ENCODE measurements at regions not wholly inside any gene's neighbourhood (a gene's known extent, or its start where the extent isn't known, plus 50 kb on each side); places are given as distances from the start of the nearest gene placed in this dataset.

- H3K4me1 ChIP-seq = no peaks in the 10 kb centered on the region
- H3K36me3 ChIP-seq = no peaks in the 10 kb centered on the region
- H3K27me3 ChIP-seq = no peaks in the 10 kb centered on the region
- no peak overlapping the region for H3K4me3 ChIP-seq
- no peak for TF ChIP-seq CTCF (IDR thresholded peaks at IDR 0.05)
- DNase-seq (ENCODE audit: low spot score) = no peak
- no peak overlapping the region for H3K27ac ChIP-seq
- no peaks in the 10 kb centered on the region for H3K9me3 ChIP-seq
Observed at GRCh38 chr5:98065261-98065909, 708.1 kb upstream of the RGMB start.

GRCh38 chr5:98066910-98067309 is 706.6 kb upstream of the RGMB start:
- no peak overlapping the region for H3K27ac ChIP-seq
- H3K36me3 ChIP-seq = no peaks in the 10 kb centered on the region
- no peaks in the 10 kb centered on the region for H3K9me3 ChIP-seq
- no peaks in the 10 kb centered on the region for H3K4me1 ChIP-seq
- TF ChIP-seq CTCF (IDR thresholded peaks at IDR 0.05) = no peak
- no peaks in the 10 kb centered on the region for H3K27me3 ChIP-seq
- H3K4me3 ChIP-seq = no peak overlapping the region
- no peak for DNase-seq (ENCODE audit: low spot score)

- Histone ChIP-seq H3K4me1 (no peaks in the 10 kb centered on the region), H3K36me3 (no peaks in the 10 kb centered on the region), H3K4me3 (no peak overlapping the region), H3K27ac (no peak overlapping the region), H3K9me3 (no peaks in the 10 kb centered on the region), H3K27me3 (no peaks in the 10 kb centered on the region)
- DNase-seq (ENCODE audit: low spot score) = no peak
- no peak for TF ChIP-seq CTCF (IDR thresholded peaks at IDR 0.05)
Observed at GRCh38 chr5:98069876-98070512, 703.5 kb upstream of the RGMB start.

GRCh38 chr5:98072921-98073320 is 700.5 kb upstream of the RGMB start:
- H3K27me3 ChIP-seq = no peaks in the 10 kb centered on the region
- no peak overlapping the region for H3K27ac ChIP-seq

GRCh38 chr5:98076501-98076900 is 697.0 kb upstream of the RGMB start:
- Histone ChIP-seq H3K27ac (no peak overlapping the region), H3K4me1 (no peaks in the 10 kb centered on the region), H3K9me3 (no peaks in the 10 kb centered on the region), H3K27me3 (no peaks in the 10 kb centered on the region), H3K36me3 (no peaks in the 10 kb centered on the region), H3K4me3 (no peak overlapping the region)
- TF ChIP-seq CTCF (IDR thresholded peaks at IDR 0.05) = no peak
- DNase-seq (ENCODE audit: low spot score) = no peak

More at GRCh38 chr5:98072921-98073320, 700.5 kb upstream of the RGMB start:
- TF ChIP-seq CTCF (IDR thresholded peaks at IDR 0.05) = no peak
- Histone ChIP-seq H3K4me1 (no peaks in the 10 kb centered on the region), H3K4me3 (no peak overlapping the region), H3K9me3 (no peaks in the 10 kb centered on the region), H3K36me3 (no peaks in the 10 kb centered on the region)
- no peak for DNase-seq (ENCODE audit: low spot score)

GRCh38 chr5:98085593-98085992 is 687.9 kb upstream of the RGMB start:
- no peaks in the 10 kb centered on the region for H3K27me3 ChIP-seq
- H3K9me3 ChIP-seq = no peaks in the 10 kb centered on the region
- H3K4me3 ChIP-seq = no peak overlapping the region
- no peaks in the 10 kb centered on the region for H3K4me1 ChIP-seq
- no peak for DNase-seq (ENCODE audit: low spot score)
- no peaks in the 10 kb centered on the region for H3K36me3 ChIP-seq
- no peak for TF ChIP-seq CTCF (IDR thresholded peaks at IDR 0.05)
- no peak overlapping the region for H3K27ac ChIP-seq
